ENCODE measurements at regions not wholly inside any gene's neighbourhood (a gene's known extent, or its start where the extent isn't known, plus 50 kb on each side); places are given as distances from the start of the nearest gene placed in this dataset.

DNA sequence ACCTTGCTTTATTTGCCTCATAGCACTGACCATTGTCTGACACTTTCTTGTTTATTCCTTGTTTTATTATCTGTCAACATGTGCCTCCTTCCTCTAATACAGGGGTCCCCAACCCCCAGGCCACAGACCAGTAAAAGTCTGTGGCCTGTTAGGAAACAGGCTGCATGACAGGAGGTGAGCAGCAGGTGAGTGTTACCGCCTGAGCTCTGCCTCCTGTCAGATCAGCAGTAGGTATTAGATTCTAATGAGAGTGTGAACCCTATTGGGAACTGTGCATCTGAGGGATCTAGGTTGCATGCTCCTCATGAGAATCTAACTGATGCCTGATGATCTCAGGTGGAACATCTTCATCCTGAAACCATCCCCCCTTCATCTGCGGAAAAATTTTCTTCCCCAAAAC lies 228.0 kb downstream of the HINT1 start:
- TF ChIP-seq EZH2 (IDR thresholded peaks at IDR 0.05; ENCODE audit: borderline replicate concordance) (no peak), EZH2phosphoT487 (IDR thresholded peaks at IDR 0.05; ENCODE audit: low read depth, severe bottlenecking, unreplicated experiment) (no peak)
- TF ChIP-seq, protein P1, sequence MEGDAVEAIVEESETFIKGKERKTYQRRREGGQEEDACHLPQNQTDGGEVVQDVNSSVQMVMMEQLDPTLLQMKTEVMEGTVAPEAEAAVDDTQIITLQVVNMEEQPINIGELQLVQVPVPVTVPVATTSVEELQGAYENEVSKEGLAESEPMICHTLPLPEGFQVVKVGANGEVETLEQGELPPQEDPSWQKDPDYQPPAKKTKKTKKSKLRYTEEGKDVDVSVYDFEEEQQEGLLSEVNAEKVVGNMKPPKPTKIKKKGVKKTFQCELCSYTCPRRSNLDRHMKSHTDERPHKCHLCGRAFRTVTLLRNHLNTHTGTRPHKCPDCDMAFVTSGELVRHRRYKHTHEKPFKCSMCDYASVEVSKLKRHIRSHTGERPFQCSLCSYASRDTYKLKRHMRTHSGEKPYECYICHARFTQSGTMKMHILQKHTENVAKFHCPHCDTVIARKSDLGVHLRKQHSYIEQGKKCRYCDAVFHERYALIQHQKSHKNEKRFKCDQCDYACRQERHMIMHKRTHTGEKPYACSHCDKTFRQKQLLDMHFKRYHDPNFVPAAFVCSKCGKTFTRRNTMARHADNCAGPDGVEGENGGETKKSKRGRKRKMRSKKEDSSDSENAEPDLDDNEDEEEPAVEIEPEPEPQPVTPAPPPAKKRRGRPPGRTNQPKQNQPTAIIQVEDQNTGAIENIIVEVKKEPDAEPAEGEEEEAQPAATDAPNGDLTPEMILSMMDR (IDR thresholded peaks at IDR 0.05; ENCODE audit: poor library complexity) = no peak

Measured in hepatocyte (in vitro differentiated cells).